Caco-2 (cell line): ENCODE measurements at regions not wholly inside any gene's neighbourhood (a gene's known extent, or its start where the extent isn't known, plus 50 kb on each side); places are given as distances from the start of the nearest gene placed in this dataset.

ENCODE experiments used
- BruUV-seq: library from RNA; stranded (reverse); fragments of 400-500 nt; replicated peaks from 2 replicates; lab custom pipeline; 2021; lab: Mats Ljungman, UMichigan
- CTCF ChIA-PET: fragments of 300-600 bp; sonication (Branson Sonifier 250); formaldehyde crosslinking; loops from one replicate; lab custom pipeline; 2022; ENCODE audit warnings: antibody characterized with exemption; lab: Charles Lee
- POLR2A ChIA-PET: fragments of 300-600 bp; sonication (Branson Sonifier 250); formaldehyde crosslinking; loops from one replicate; lab custom pipeline; 2022; ENCODE audit warnings: antibody characterized with exemption; lab: Charles Lee
- DNase-seq, 2 experiments: peaks; one replicate each; pipeline versions ENCODE4 v3.0.0 to v3.0.0-alpha.2; 2020 to 2022
- H3K27me3 ChIP-seq: replicated peaks from 2 replicates; pipeline ENCODE4 v1.6.0; 2011; ENCODE audit warnings: low read length; ENCODE audit not compliant: control insufficient read depth, insufficient read depth
- H3K36me3 ChIP-seq: 2 replicates; pipeline ENCODE4 v1.5.1; 2011; ENCODE audit warnings: low read length; ENCODE audit not compliant: control insufficient read depth, insufficient read depth
- H3K4me1 ChIP-seq: fragments of 250-450 bp; sonication (Bioruptor Pico); 2 replicates; pipeline ENCODE4 v1.5.1; 2020; ENCODE audit warnings: mild to moderate bottlenecking
- H3K4me3 ChIP-seq: 2 replicates; pipeline ENCODE4 v1.5.1; 2011; ENCODE audit warnings: low read depth, mild to moderate bottlenecking, control low read depth, low read length
- H3K9me3 ChIP-seq: fragments of 250-450 bp; sonication (Bioruptor Pico); 2 replicates; pipeline ENCODE4 v1.5.1; 2020; ENCODE audit warnings: mild to moderate bottlenecking, moderate library complexity
- H3K27ac Mint-ChIP-seq: one replicate; pipeline ENCODE4 v1.8.0; 2022; ENCODE audit warnings: mixed read lengths; ENCODE audit not compliant: unreplicated experiment
- H3K27me3 Mint-ChIP-seq: one replicate; pipeline ENCODE4 v1.8.0; 2022; ENCODE audit warnings: mixed read lengths; ENCODE audit not compliant: insufficient read depth, unreplicated experiment
- H3K36me3 Mint-ChIP-seq: one replicate; pipeline ENCODE4 v1.8.0; 2022; ENCODE audit warnings: mild to moderate bottlenecking, mixed read lengths; ENCODE audit not compliant: insufficient read depth, unreplicated experiment
- H3K4me1 Mint-ChIP-seq: one replicate; pipeline ENCODE4 v1.8.0; 2022; ENCODE audit warnings: low read depth, mixed read lengths; ENCODE audit not compliant: unreplicated experiment
- H3K4me3 Mint-ChIP-seq: one replicate; pipeline ENCODE4 v1.8.0; 2022; ENCODE audit warnings: mild to moderate bottlenecking, moderate library complexity, mixed read lengths; ENCODE audit not compliant: unreplicated experiment
- H3K9me3 Mint-ChIP-seq: one replicate; pipeline ENCODE4 v1.8.0; 2022; ENCODE audit warnings: mixed read lengths; ENCODE audit not compliant: unreplicated experiment
- CTCF ChIP-seq, 2 experiments: fragments of 200-600 bp in 1 of 2; IDR thresholded peaks; 1 replicate in 1 of 2; 2 replicates in 1 of 2; pipeline versions ENCODE4 v1.5.1 to v1.8.0; 2011 to 2022; ENCODE audit warnings: antibody characterized with exemption in 1 of 2, control low read depth in 1 of 2, inconsistent platforms in 1 of 2, low read depth in 1 of 2, low read length in 1 of 2, mild to moderate bottlenecking in 1 of 2, moderate library complexity in 1 of 2; ENCODE audit not compliant: insufficient read depth in 1 of 2, severe bottlenecking in 1 of 2, unreplicated experiment in 1 of 2
- intact Hi-C: fragments of 100-400 bp; cut with micrococcal nuclease; formaldehyde crosslinking; loops from one replicate; pipeline ENCODE4 v1.10.0; 2022; ENCODE audit not compliant: unreplicated experiment

- POLR2A ChIA-PET, result no interaction called here
- no peaks in the 10 kb centered on the region; the same call in 1 of the 2 replicates for H3K27me3 ChIP-seq
Measured at GRCh38 chr7:25763463-25763860, 388.5 kb upstream of the NFE2L3 start.

GRCh38 chr7:25765110-25765655 lies 386.8 kb upstream of the NFE2L3 start:
- Histone ChIP-seq H3K9me3 (no peaks in the 10 kb centered on the region), H3K4me1 (no peaks in the 10 kb centered on the region), H3K4me3 (no peak overlapping the region), H3K36me3 (no peaks in the 10 kb centered on the region), H3K27me3 (no peaks in the 10 kb centered on the region; the same call in 1 of the 2 replicates)
- H3K4me3 Mint-ChIP-seq, result no peak overlapping the region
- no peak overlapping the region for H3K27ac Mint-ChIP-seq
- DNase-seq, result no peak
- intact Hi-C loops, result no loop called here
- ChIA-PET POLR2A (no interaction called here), CTCF (interaction anchor here (1.1 kb wide), 1 partner anchor 123 kb away, joined by 3 read pairs; no protein-coding TSS in a partner anchor)
- no peaks in the 10 kb centered on the region for H3K4me1 Mint-ChIP-seq
- no peaks in the 10 kb centered on the region for H3K9me3 Mint-ChIP-seq
- no TSS peak for BruUV-seq
- no peak for TF ChIP-seq CTCF (IDR thresholded peaks at IDR 0.05; ENCODE audit: insufficient read depth in 1 of 2, low read depth in 1 of 2, low read length in 1 of 2, severe bottlenecking in 1 of 2, unreplicated experiment in 1 of 2)
- peaks cover 27% of the 10 kb centered on the region for H3K27me3 Mint-ChIP-seq
- no peaks in the 10 kb centered on the region for H3K36me3 Mint-ChIP-seq

More at GRCh38 chr7:25763463-25763860, 388.5 kb upstream of the NFE2L3 start:
- H3K4me1 ChIP-seq, result no peaks in the 10 kb centered on the region
- no peaks in the 10 kb centered on the region for H3K4me1 Mint-ChIP-seq
- no peaks in the 10 kb centered on the region for H3K36me3 Mint-ChIP-seq
- no peak for TF ChIP-seq CTCF (IDR thresholded peaks at IDR 0.05; ENCODE audit: insufficient read depth in 1 of 2, low read depth in 1 of 2, low read length in 1 of 2, severe bottlenecking in 1 of 2, unreplicated experiment in 1 of 2)
- CTCF ChIA-PET, result no interaction called here
- H3K27ac Mint-ChIP-seq, result no peak overlapping the region
- H3K9me3 Mint-ChIP-seq, result no peaks in the 10 kb centered on the region
- peaks cover 22% of the 10 kb centered on the region for H3K27me3 Mint-ChIP-seq
- H3K4me3 ChIP-seq, result no peak overlapping the region
- no peaks in the 10 kb centered on the region for H3K9me3 ChIP-seq
- intact Hi-C loops, result no loop called here
- no TSS peak for BruUV-seq
- H3K4me3 Mint-ChIP-seq, result no peak overlapping the region
- DNase-seq, result no peak
- H3K36me3 ChIP-seq, result no peaks in the 10 kb centered on the region

GRCh38 chr7:25770235-25770634 lies 381.8 kb upstream of the NFE2L3 start:
- BruUV-seq, result no TSS peak
- H3K4me3 Mint-ChIP-seq, result no peak overlapping the region
- peaks cover 12% of the 10 kb centered on the region for H3K27me3 Mint-ChIP-seq
- H3K9me3 Mint-ChIP-seq, result no peaks in the 10 kb centered on the region
- DNase-seq, result no peak
- Histone ChIP-seq H3K36me3 (no peaks in the 10 kb centered on the region), H3K27me3 (no peaks in the 10 kb centered on the region), H3K4me1 (no peaks in the 10 kb centered on the region), H3K9me3 (no peaks in the 10 kb centered on the region), H3K4me3 (no peak overlapping the region)
- H3K27ac Mint-ChIP-seq, result no peak overlapping the region
- intact Hi-C loops, result no loop called here
- ChIA-PET CTCF (no interaction called here), POLR2A (no interaction called here)
- H3K4me1 Mint-ChIP-seq, result no peaks in the 10 kb centered on the region
- no peaks in the 10 kb centered on the region for H3K36me3 Mint-ChIP-seq
- TF ChIP-seq CTCF (IDR thresholded peaks at IDR 0.05; ENCODE audit: insufficient read depth in 1 of 2, low read depth in 1 of 2, low read length in 1 of 2, severe bottlenecking in 1 of 2, unreplicated experiment in 1 of 2), result no peak
